ENCODE measurements at regions not wholly inside any gene's neighbourhood (a gene's known extent, or its start where the extent isn't known, plus 50 kb on each side); places are given as distances from the start of the nearest gene placed in this dataset.

GRCh38 chr21:28358702-28359101, 634.0 kb downstream of the LTN1 start:
- H3K4me1 ChIP-seq (ENCODE audit: control insufficient read depth, extremely low read depth, insufficient read depth, low read length): no peaks in the 10 kb centered on the region
- no peak overlapping the region for H2AFZ ChIP-seq (ENCODE audit: control insufficient read depth, low read length)
- H3K27ac ChIP-seq (ENCODE audit: control insufficient read depth, insufficient read depth, low read length): no peak overlapping the region
- no peaks in the 10 kb centered on the region for H3K9me3 ChIP-seq (ENCODE audit: control insufficient read depth, low read depth, low read length)
- FAIRE-seq: no peak
- no peak overlapping the region for H3K9ac ChIP-seq (ENCODE audit: control insufficient read depth, extremely low read depth, insufficient read depth, low read length)
- no peaks in the 10 kb centered on the region for H3K36me3 ChIP-seq (ENCODE audit: control insufficient read depth in 2 of 2, extremely low read depth in 1 of 2, insufficient read depth in 2 of 2, low read length in 2 of 2)
- H3K79me2 ChIP-seq (ENCODE audit: control insufficient read depth, insufficient read depth, low read length): no peaks in the 10 kb centered on the region
- no peak for DNase-seq (ENCODE audit: low read depth, low spot score)
- dilution Hi-C loops (cut with MboI; ENCODE audit: extremely low pct_ligation_motif_present, low sequenced_read_pairs): no loop called here
- no peak for TF ChIP-seq CTCF (optimal IDR thresholded peaks at IDR 0.05 in 1 of 3, IDR thresholded peaks at IDR 0.05 in 1 of 3, conservative IDR thresholded peaks at IDR 0.05 in 1 of 3; ENCODE audit: extremely low read depth in 1 of 3, insufficient read depth in 2 of 3, low read length in 3 of 3)
- no peak for TF ChIP-seq EZH2 (IDR thresholded peaks at IDR 0.05; ENCODE audit: low read length)
- H3K27me3 ChIP-seq (ENCODE audit: control insufficient read depth, extremely low read depth, insufficient read depth, low read length): no peaks in the 10 kb centered on the region
- no peaks in the 10 kb centered on the region for H3K9me1 ChIP-seq (ENCODE audit: control insufficient read depth, extremely low read depth, insufficient read depth, low read length)
- H3K4me2 ChIP-seq (ENCODE audit: control insufficient read depth, extremely low read depth, insufficient read depth, low read depth, low read length): no peak overlapping the region
- H3K4me3 ChIP-seq (ENCODE audit: control insufficient read depth in 2 of 3, extremely low read depth in 1 of 3, insufficient read depth in 2 of 3, low read depth in 1 of 3, low read length in 3 of 3): no peak overlapping the region
- no peaks in the 10 kb centered on the region for H4K20me1 ChIP-seq (ENCODE audit: control insufficient read depth, extremely low read depth, insufficient read depth, low read length)

DNA sequence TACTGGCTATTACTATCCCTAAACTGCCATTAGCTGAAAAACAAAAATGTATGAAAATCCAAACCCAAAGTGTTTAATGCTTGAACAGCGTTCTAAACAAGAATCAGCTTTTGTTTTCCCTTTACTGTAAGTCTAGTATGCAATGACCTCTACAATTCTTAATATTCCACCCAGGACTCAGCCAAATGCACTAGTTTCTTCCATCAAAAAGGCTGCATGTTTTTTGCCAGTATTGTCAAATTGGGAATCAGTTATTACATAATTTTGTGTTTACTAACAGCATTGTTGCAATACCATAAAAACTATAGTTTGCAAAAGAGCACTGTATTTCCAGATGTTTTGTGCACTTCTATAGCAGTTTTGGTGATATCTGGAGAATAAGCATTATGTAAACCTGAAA, 634.5 kb downstream of the LTN1 start:
- Histone ChIP-seq H3K9me1 (ENCODE audit: control insufficient read depth, extremely low read depth, insufficient read depth, low read length) (no peaks in the 10 kb centered on the region), H3K4me2 (ENCODE audit: control insufficient read depth, extremely low read depth, insufficient read depth, low read depth, low read length) (no peak overlapping the region), H3K79me2 (ENCODE audit: control insufficient read depth, insufficient read depth, low read length) (no peaks in the 10 kb centered on the region), H3K4me3 (ENCODE audit: control insufficient read depth in 2 of 3, extremely low read depth in 1 of 3, insufficient read depth in 2 of 3, low read depth in 1 of 3, low read length in 3 of 3) (no peak overlapping the region), H2AFZ (ENCODE audit: control insufficient read depth, low read length) (no peak overlapping the region), H3K27ac (ENCODE audit: control insufficient read depth, insufficient read depth, low read length) (no peak overlapping the region), H3K4me1 (ENCODE audit: control insufficient read depth, extremely low read depth, insufficient read depth, low read length) (no peaks in the 10 kb centered on the region), H3K9me3 (ENCODE audit: control insufficient read depth, low read depth, low read length) (no peaks in the 10 kb centered on the region), H3K36me3 (ENCODE audit: control insufficient read depth in 2 of 2, extremely low read depth in 1 of 2, insufficient read depth in 2 of 2, low read length in 2 of 2) (no peaks in the 10 kb centered on the region), H4K20me1 (ENCODE audit: control insufficient read depth, extremely low read depth, insufficient read depth, low read length) (no peaks in the 10 kb centered on the region), H3K27me3 (ENCODE audit: control insufficient read depth, extremely low read depth, insufficient read depth, low read length) (no peaks in the 10 kb centered on the region), H3K9ac (ENCODE audit: control insufficient read depth, extremely low read depth, insufficient read depth, low read length) (no peak overlapping the region)
- DNase-seq (ENCODE audit: low read depth, low spot score) (no peak), FAIRE-seq (no peak)
- TF ChIP-seq EZH2 (IDR thresholded peaks at IDR 0.05; ENCODE audit: low read length) (no peak), CTCF (optimal IDR thresholded peaks at IDR 0.05 in 1 of 3, IDR thresholded peaks at IDR 0.05 in 1 of 3, conservative IDR thresholded peaks at IDR 0.05 in 1 of 3; ENCODE audit: extremely low read depth in 1 of 3, insufficient read depth in 2 of 3, low read length in 3 of 3) (no peak)
- dilution Hi-C loops (cut with MboI; ENCODE audit: extremely low pct_ligation_motif_present, low sequenced_read_pairs): no loop called here
